Right cardiac atrium (tissue), 5 donors: ENCODE measurements at regions not wholly inside any gene's neighbourhood (a gene's known extent, or its start where the extent isn't known, plus 50 kb on each side); places are given as distances from the start of the nearest gene placed in this dataset.
"Not testable (repeated sequence)": the region's sequence is repeated elsewhere in the genome, so short reads cannot be mapped to it uniquely, and the experiment has no call there.

Source experiments
- ATAC-seq, 2 donors: fragments of 200-7000 bp; cut with Tn5 transposase; one replicate each; pipeline versions ENCODE4 v1.8.0 to v1.9.1; 2020; ENCODE audit warnings: moderate library complexity in 2 of 2, mild to moderate bottlenecking in 1 of 2
- DNase-seq, 3 donors: peaks; one replicate each; pipeline ENCODE4 v3.0.0-alpha.2; 2020
- H3K27ac ChIP-seq: one replicate; pipeline ENCODE4 v1.5.1; 2013; ENCODE audit warnings: mild to moderate bottlenecking, low read length, control low read depth, moderate library complexity
- H3K27me3 ChIP-seq: one replicate; pipeline ENCODE4 v1.6.1; 2013; ENCODE audit not compliant: control insufficient read depth, insufficient read depth
- H3K4me1 ChIP-seq: one replicate; pipeline ENCODE4 v1.6.1; 2013; ENCODE audit warnings: low read length; ENCODE audit not compliant: control insufficient read depth, insufficient read depth
- H3K4me3 ChIP-seq: one replicate; pipeline ENCODE4 v1.5.1; 2013; ENCODE audit warnings: low read length, control low read depth
- H3K9me3 ChIP-seq: one replicate; pipeline ENCODE4 v1.6.1; 2013; ENCODE audit warnings: low read length; ENCODE audit not compliant: control insufficient read depth
- WGBS: extraction: QIAGEN DNeasy Blood & Tissue Kit; methylation state at CpG from one replicate; pipeline ENCODE4 v1.1.7; 2013; 5-methylcytosine and 5-hydroxymethylcytosine counted together
- intact Hi-C, 4 donors: fragments of 100-400 bp; cut with DNase I; formaldehyde crosslinking; loops; one replicate each; pipeline versions ENCODE4 v1.11.0 to v1.14.0; 2022 to 2023
- donor health status: healthy with polysubstance abuse.
- donor health status: DM: no; HTN: yes; CAD: no.
- donor health status: DM: no; HTN: no; CAD: no.
- donor health status: DM: no; HTN: yes; CAD: no; lungs with severe emphysema.
- donor health status: DM: yes; HTN: yes; CAD: no.

DNA sequence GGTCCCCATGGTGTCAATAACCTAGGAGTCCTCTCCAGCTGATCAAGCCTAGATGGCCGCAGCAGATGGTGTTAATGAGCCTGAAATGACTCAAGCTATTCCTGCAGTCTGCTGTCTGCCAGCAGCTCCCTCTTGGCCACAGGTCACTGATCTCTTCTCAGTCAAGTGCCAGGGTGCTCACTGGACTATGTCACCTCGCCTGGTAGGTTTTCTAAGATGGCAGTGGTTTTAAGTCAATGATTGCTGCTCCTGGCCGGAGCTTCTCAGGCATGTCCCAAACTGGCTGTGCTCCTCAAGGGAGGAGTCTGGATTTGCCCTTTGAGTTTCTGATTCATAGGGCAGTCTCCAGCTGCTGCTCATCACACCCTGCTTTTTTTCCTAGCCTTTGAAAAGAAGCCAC, 58.6 kb upstream of the SHISA6 start:
- no peak overlapping the region for H3K27ac ChIP-seq
- no peaks in the 10 kb centered on the region for H3K27me3 ChIP-seq
- WGBS, result 37% methylated on average over 3 of the region's 3 CpGs
- intact Hi-C loops, result no loop called here
- H3K4me3 ChIP-seq, result no peak overlapping the region
- DNase-seq, result no peak
- H3K9me3 ChIP-seq, result no peaks in the 10 kb centered on the region
- no peak for ATAC-seq
- no peaks in the 10 kb centered on the region for H3K4me1 ChIP-seq

DNA sequence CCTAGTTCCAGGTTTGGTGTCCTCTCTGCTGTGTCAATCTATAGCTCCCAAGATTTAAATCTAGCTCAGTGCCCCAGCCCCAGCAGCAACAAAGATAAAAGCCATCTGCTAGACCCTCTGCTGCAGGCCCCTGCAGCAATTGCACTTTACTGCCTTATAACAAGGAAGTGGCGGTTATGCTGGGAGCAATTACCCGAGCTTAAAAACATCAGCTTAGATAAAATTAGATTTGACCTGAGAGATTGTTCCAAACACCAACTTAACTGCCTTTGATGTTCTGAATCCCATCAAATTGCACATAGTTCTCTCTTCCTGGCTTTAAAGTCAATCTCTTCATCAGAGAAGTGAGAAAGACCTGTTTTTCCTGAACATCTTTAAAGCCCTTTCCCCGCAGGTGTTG, 62.4 kb upstream of the SHISA6 start:
- intact Hi-C loops, result no loop called here
- 41% methylated on average over 3 of the region's 3 CpGs for WGBS
- Histone ChIP-seq H3K27ac (no peak overlapping the region), H3K4me3 (no peak overlapping the region), H3K27me3 (no peaks in the 10 kb centered on the region), H3K4me1 (no peaks in the 10 kb centered on the region), H3K9me3 (no peaks in the 10 kb centered on the region)
- ATAC-seq (no peak), DNase-seq (no peak)

DNA sequence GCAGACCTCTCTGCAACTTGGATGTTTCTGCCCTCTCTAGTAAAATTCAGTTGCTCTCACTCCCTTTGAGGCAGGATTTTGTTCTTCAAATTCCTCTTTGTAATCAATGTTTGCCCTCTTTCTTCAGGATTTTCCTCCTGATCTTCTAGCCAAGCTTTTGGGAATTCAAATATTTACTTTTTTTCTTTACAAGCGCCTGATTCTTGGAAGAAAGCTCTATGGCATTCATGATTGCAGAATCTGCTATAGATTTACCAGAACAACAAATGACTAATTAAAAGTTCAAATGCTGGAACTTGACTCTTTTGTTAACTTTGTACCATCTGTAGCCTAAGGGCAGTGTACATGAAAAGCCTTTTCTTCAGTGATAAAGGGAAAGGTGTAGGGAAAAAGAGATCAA, 63.7 kb upstream of the SHISA6 start:
- Histone ChIP-seq H3K27ac (no peak overlapping the region), H3K9me3 (no peaks in the 10 kb centered on the region), H3K4me3 (no peak overlapping the region), H3K27me3 (no peaks in the 10 kb centered on the region), H3K4me1 (no peaks in the 10 kb centered on the region)
- WGBS, result 74% methylated on average over 1 of the region's 1 CpG
- no peak for ATAC-seq
- intact Hi-C loops, result no loop called here
- no peak for DNase-seq

DNA sequence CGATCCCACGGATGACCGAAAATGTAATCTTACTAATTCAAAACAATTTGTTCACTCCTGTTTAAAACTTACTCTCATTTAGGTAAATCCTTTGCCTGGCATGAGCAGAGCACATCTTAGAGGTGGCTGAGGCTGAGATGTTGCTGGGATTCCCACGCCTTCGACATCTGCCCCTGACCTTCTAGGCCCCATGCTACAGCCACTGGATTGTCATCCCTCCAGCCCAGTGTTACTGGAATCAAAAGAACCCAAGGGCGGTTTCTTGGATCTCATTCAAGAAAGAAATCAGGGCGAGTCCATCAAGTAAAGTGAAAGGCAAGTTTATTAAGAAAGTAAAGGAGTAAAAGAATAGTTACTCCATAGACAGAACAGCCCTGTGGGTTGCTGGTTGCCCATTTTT, 64.5 kb upstream of the SHISA6 start:
- no peaks in the 10 kb centered on the region for H3K9me3 ChIP-seq
- no peaks in the 10 kb centered on the region for H3K4me1 ChIP-seq
- 53% methylated on average over 7 of the region's 7 CpGs for WGBS
- intact Hi-C loops, result no loop called here
- no peak for DNase-seq
- H3K27me3 ChIP-seq, result no peaks in the 10 kb centered on the region
- H3K4me3 ChIP-seq, result no peak overlapping the region
- no peak overlapping the region for H3K27ac ChIP-seq
- no peak for ATAC-seq

DNA sequence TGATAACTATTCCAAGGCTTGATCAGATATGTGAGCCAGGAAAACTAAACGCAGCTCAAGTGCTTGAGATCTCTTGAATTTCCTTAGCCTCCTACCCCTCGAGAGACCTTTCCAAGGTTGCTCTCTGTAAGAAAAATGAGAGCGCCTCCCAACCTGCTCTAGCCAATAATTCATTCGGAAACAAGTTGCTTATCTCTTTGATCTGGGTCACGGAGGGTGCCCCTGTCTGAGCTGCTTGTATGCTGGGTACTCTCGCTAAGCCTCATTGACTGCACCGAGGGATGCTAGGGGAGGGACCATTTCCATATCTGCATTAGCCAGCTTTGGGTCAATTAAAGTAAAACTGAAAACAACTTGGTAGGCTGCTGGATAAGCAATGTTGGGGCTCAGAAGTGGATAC, 70.1 kb upstream of the SHISA6 start:
- DNase-seq (no peak), ATAC-seq (no peak)
- intact Hi-C loops, result no loop called here
- H3K27me3 ChIP-seq, result no peaks in the 10 kb centered on the region
- no peak overlapping the region for H3K4me3 ChIP-seq
- 63% methylated on average over 7 of the region's 7 CpGs for WGBS
- no peaks in the 10 kb centered on the region for H3K4me1 ChIP-seq
- H3K27ac ChIP-seq, result no peak overlapping the region
- H3K9me3 ChIP-seq, result no peaks in the 10 kb centered on the region

DNA sequence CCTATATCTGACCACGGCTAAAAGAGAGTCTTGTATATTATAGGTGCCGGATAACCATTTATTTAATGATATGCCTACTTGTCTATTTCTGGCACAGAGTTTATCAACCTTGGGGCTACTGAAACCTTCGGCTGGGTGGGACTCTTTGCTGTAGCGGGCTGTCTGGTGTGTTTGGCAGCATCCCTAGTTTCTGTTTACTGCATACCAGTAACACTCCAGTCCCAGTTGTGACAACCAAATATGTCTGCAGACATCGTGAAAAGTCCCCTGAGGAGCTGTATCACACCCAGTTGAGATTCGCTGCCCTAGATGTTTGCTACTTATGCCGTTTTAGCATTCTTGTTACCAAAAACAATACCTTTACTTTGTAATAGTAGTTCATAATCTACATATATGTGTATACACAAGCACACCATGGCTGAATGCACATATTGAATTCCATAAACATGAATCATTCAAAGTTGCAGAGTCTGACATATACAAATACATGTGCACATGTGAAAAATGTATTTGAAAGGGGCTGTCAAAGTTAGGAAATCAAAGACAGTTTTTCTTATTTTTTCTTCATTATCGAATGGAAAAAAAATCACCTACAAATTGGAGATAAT, 89.1 kb upstream of the SHISA6 start:
- Histone ChIP-seq H3K4me1 (no peaks in the 10 kb centered on the region), H3K9me3 (no peaks in the 10 kb centered on the region), H3K27me3 (no peaks in the 10 kb centered on the region), H3K27ac (no peak overlapping the region), H3K4me3 (no peak overlapping the region)
- 75% methylated on average over 8 of the region's 8 CpGs for WGBS
- DNase-seq (no peak), ATAC-seq (no peak)
- intact Hi-C loops, result no loop called here

DNA sequence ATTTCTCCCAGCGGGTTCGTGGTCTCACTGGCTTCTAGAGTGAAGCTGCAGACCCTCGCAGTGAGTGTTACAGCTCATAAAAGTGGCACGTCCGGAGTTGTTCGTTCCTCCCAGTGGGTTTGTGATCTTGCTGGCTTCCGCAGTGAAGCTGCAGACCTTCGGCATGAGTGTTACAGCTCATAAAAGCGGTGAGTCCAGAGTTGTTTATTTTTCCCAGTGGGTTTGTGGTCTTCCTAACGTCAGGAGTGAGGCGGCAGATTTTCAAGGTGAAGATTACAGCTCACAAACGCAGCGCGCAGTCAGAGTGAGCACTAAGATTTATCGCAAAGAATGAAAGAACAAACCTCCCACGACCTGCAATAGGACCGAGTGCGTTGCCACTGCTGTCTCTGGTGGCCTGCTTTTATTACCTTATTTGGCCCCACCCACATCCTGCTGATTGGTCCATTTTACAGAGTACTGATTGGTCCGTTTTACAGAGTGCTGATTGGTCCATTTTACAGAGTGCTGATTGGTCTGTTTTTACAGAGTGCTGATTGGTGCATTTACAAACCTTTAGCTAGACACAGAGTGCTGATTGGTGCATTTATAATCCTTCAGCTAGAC, 90.0 kb upstream of the SHISA6 start:
- H3K4me1 ChIP-seq, DNase-seq, H3K27ac ChIP-seq, ATAC-seq, H3K27me3 ChIP-seq, H3K9me3 ChIP-seq, intact Hi-C loops, H3K4me3 ChIP-seq: not testable (repeated sequence)
- WGBS, result 91% methylated on average over 19 of the region's 19 CpGs

DNA sequence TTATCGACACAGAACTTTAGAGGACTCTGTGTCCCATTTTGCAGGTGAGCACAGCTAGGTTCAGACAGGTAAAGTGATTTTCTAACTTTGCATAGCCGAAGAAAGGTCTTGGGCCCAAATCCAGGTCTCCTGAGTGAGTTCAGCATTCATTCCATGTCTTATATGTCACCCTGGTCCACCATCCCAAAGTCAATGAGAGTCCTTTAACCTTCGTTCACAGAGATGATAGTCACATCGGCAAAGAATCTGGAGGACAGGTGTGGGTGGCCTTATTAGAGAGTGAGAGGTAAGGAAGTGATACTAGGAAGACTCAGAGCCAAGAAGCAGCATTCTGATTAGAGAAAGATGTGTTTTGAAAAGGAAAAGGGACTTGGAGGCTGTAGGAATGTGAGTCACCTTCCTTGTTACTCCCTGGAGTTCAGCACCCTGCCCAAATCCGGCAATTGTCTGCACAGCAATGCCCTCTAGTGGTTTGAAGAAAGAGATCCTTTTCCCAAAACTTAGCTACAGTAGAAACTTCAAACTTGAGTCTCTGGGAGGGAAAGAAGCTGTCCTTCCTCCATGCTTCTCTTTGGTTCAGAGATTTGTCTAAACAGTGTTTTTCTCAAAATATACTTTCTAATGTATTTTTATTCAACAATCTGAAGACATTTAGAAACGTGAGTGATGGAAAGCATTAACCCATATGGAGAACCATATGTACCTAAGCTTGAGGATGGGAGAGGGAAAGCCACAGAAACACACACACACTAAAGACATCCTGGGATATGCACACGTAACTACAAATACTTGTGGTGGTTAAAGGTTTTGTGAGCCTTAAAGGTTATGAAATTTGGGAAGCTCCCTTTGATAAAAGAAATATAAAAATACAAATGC, 96.4 kb upstream of the SHISA6 start:
- H3K4me1 ChIP-seq, result no peaks in the 10 kb centered on the region
- H3K9me3 ChIP-seq, result no peaks in the 10 kb centered on the region
- no peaks in the 10 kb centered on the region for H3K27me3 ChIP-seq
- no peak overlapping the region for H3K27ac ChIP-seq
- 39% methylated on average over 7 of the region's 7 CpGs for WGBS
- no peak overlapping the region for H3K4me3 ChIP-seq
- intact Hi-C loops, result loop anchor here in 1 of 4 donors (5.0 kb wide), 1 partner anchor 262 kb away; no protein-coding TSS in a partner anchor
- DNase-seq (peak in 2 of 3 donors; percentile 28 to 35), ATAC-seq (peak; percentile 52 to 87)

DNA sequence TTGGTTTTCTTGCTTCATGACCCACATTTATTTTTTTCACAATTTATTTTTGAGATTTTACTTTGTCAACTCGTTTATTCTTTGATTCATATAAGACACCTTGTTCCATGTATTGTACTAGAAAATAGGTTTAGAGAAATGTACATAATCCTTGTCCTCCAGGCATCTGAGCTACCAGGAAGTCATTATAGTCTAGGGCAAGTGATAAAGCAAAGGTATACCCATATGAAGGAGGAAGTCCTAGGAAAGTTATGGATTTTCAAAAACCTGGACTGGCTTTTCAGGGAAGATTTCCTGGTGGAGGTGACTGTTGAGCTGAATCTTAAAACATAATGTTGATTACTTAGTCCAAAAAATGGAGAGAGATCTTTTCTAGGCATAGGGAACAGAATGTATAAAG, 98.8 kb upstream of the SHISA6 start:
- Histone ChIP-seq H3K4me1 (no peaks in the 10 kb centered on the region), H3K4me3 (no peak overlapping the region), H3K9me3 (no peaks in the 10 kb centered on the region), H3K27me3 (no peaks in the 10 kb centered on the region), H3K27ac (no peak overlapping the region)
- no peak for ATAC-seq
- 53% methylated on average over 1 of the region's 1 CpG for WGBS
- DNase-seq, result no peak
- intact Hi-C loops, result no loop called here

DNA sequence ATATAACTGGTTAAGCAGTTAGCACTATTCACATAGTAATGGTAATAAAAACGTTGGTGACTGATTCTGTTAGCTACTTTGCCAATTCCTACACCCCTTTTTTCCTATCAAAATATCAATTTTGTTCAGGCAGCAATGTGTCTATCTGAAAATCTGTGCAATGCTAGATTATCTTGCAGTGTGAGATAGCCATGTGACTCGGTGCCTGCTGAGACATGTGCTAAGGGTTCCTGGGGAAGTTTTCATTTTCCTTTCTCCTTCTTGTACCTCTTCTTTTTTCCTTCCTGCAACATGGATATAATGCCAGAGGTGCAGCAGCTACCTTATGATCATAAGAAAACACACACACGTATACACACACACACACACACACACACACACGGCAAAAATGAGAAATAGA, 100.5 kb upstream of the SHISA6 start:
- no peak overlapping the region for H3K27ac ChIP-seq
- H3K4me1 ChIP-seq, result no peaks in the 10 kb centered on the region
- ATAC-seq, result no peak
- WGBS, result 36% methylated on average over 4 of the region's 4 CpGs
- no peaks in the 10 kb centered on the region for H3K9me3 ChIP-seq
- intact Hi-C loops, result no loop called here
- H3K27me3 ChIP-seq, result no peaks in the 10 kb centered on the region
- no peak for DNase-seq
- no peak overlapping the region for H3K4me3 ChIP-seq

DNA sequence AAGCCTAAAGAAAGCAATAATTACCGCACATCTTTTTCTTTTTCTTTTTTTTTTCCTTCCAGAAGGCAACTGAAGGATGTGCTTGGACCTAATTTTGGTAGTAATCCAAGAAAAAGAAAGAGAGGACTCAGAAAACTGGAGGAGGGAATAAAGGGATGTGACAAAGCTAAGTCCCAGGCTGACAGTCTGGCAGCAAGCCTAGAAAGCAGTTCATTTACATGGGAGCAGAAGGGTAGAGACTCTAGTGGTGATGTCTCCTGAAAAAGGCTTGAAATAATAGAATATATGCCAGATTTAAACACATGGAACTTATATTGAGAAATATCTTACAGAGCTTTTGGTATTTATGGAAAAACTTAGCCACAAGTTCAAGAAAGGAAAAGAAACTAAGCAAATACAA, 101.0 kb upstream of the SHISA6 start:
- WGBS, result 38% methylated on average over 1 of the region's 1 CpG
- Histone ChIP-seq H3K4me3 (no peak overlapping the region), H3K27me3 (no peaks in the 10 kb centered on the region), H3K4me1 (no peaks in the 10 kb centered on the region), H3K9me3 (no peaks in the 10 kb centered on the region), H3K27ac (no peak overlapping the region)
- intact Hi-C loops, result no loop called here
- ATAC-seq, result peak; percentile 52 to 74
- DNase-seq, result peak in 2 of 3 donors; percentile 42 to 67
